ENCODE measurements at regions not wholly inside any gene's neighbourhood (a gene's known extent, or its start where the extent isn't known, plus 50 kb on each side); places are given as distances from the start of the nearest gene placed in this dataset.
"Not testable (repeated sequence)": the region's sequence is repeated elsewhere in the genome, so short reads cannot be mapped to it uniquely, and the experiment has no call there.

- no peak for DNase-seq (ENCODE audit: low spot score)
Observed at GRCh38 chr2:142323206-142323605, 192.4 kb upstream of the LRP1B start.

- no peak for DNase-seq (ENCODE audit: low spot score)
Observed at GRCh38 chr2:142321706-142322280, 191.0 kb upstream of the LRP1B start.

DNA sequence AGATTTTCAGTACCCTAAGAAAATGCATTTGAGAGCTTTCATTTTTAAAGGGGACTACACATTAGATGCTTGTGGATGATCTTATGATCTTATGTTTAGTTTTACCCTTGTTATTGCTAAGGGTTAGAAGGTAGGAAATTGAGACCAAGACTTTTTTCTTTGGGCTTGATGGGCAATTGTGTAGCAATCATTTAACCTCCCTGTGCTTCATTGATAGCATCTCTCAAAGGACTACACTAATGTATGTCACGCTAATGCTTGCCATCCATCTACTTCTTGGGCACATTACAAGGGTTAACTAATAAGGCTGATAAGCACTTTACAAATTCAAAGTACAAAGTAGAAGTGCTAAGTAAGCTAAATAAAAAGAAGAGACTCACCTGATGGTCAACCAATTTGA, 189.3 kb upstream of the LRP1B start:
- no peak for DNase-seq (ENCODE audit: low spot score)

GRCh38 chr2:142316049-142316448, 185.2 kb upstream of the LRP1B start:
- DNase-seq (ENCODE audit: low spot score): no peak

- no peak for DNase-seq (ENCODE audit: low spot score)
Observed at GRCh38 chr2:142315346-142315745, 184.5 kb upstream of the LRP1B start.

- DNase-seq (ENCODE audit: low spot score): no peak
Observed at GRCh38 chr2:142314164-142314563, 183.3 kb upstream of the LRP1B start.

DNA sequence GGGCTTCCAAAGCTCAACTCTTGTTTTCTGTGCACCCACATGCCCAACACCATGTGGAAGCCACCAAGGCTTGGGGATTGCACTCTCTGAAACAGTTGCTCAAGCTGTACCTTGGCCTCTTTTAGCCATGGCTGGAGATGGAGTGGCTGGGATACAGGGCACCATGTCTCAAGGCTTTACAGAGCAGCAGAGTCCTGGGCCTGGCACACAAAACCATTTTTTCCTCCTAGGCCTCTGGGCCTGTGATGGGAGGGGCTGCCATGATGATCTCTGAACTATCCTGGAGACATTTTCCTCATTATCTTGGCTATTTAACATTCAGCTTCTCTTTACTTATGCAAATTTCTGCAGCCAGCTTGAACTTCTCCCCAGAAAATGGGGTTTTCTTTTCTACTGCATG, 179.7 kb upstream of the LRP1B start:
- no peak for DNase-seq (ENCODE audit: low spot score)

GRCh38 chr2:142308744-142309143, 177.9 kb upstream of the LRP1B start:
- DNase-seq (ENCODE audit: low spot score): no peak

GRCh38 chr2:142307616-142308115, 176.8 kb upstream of the LRP1B start:
- no peak for DNase-seq (ENCODE audit: low spot score)

- no peak for DNase-seq (ENCODE audit: low spot score)
Observed at GRCh38 chr2:142307086-142307485, 176.3 kb upstream of the LRP1B start.

GRCh38 chr2:142306131-142306530, 175.3 kb upstream of the LRP1B start:
- DNase-seq (ENCODE audit: low spot score): no peak

DNA sequence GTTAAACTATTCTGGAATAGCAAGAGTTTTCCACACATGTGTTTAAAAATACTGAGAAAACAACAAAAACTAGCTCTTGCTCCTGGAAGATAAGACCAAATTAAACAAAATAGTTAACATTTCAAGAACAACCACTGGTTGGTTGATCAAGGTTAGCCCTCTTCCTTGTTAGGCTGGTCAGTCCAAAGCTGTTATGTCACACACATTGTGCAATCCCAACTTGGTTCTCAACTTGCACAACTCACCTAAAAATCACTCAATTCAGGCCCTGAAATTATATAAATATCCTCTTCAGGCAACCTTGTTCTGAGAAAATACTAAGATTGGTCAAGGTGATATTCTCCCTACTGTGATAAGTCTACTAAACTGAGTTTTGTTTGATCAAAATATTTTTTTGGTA, 169.7 kb upstream of the LRP1B start:
- no peak for DNase-seq (ENCODE audit: low spot score)

DNA sequence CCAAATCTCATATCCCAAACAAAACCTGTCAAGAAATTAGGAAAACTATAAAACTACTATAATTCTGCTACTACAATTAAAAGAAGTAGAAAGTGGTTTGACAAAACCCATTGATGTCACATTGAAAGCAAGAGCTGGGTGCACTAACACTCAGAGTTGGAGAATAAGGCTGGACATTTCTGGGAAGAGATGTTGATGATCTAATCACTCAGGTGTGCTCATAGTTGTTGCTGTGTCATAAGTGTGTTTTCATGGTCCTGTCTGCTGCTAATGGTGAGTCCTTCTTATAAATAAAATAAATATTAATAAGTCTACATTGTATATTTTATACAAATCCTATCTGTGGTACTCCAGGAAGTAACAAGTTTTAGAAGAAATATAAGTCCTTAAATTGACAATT, 168.2 kb upstream of the LRP1B start:
- DNase-seq (ENCODE audit: low spot score): no peak

DNA sequence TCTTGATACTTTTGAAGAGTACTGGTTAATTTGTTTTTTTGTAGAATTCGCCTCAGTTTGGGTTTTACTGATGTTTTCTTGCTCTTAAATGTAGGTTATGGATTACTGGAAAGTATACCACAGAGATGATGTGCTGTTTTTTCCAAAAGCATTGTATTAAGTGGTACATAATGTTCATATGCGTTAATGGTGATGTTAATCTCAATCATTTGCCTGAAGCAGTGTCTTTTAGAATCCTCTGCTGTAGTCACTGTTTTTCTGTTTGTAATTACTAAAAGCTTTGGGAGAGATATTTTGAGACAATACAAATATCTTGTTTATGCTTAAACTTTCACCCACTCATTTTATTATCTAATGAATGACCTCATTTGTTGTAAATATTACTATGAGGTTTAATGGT, 163.4 kb upstream of the LRP1B start:
- DNase-seq (ENCODE audit: low spot score): no peak

DNA sequence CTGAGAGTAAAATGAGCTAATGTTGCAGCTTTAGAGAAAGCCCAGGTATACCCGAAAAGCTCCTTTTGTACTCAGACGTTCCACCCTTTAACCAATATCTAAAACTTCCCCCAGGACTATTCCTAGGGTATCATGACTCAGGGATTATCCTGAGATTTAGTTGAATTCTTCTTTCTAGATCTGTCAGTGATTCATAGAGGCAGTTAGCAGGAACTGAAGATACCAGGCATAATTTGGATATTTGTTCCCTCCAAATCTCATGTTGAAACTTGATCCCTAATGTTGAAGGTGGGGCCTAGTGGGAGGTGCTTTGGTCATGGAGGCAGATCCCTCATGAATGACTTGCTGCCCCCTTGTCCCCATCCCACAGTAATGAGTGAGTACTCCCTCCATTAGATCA, 161.2 kb upstream of the LRP1B start:
- no peak for DNase-seq (ENCODE audit: low spot score)

GRCh38 chr2:142290931-142291330, 160.1 kb upstream of the LRP1B start:
- DNase-seq (ENCODE audit: low spot score): no peak

DNA sequence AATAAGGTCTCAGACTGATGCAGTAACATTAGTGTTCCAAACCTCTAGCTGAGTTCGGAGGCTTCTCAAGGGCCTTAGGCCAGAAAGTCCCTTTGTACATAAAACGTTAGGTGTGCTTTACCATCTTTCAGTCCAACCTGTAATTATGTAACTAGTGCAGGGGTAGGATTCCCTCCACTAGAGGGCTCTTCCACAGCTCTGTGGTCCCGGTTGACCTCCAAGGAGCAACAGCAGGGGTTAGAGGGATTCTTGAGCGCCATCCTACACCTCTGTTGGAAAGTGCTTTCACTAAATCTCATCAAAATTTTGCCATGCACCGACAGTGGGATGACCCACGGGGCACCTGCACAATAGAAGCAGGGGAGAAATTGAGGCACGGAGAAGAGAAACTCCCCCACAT, 155.8 kb upstream of the LRP1B start:
- DNase-seq (ENCODE audit: low spot score): peak; percentile 44

DNA sequence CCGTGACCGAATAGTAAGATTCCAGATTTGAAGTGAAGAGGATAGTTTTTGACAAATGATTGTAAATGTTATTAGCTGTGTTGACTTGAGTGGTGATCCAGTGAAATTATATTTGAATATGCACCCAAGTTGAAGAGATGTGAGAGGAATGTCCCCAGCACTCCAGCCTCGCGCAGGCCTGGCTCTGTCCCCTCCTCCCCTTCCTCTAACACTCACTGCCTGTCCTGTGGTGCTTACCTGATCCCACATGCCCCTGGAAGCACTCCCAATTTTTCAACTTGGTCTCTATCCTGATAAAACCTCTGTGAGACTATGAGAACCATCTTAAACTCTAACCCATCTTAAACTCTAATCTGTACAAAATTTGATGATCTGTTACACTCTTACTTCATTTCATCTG, 154.7 kb upstream of the LRP1B start:
- DNase-seq (ENCODE audit: low spot score): no peak

DNA sequence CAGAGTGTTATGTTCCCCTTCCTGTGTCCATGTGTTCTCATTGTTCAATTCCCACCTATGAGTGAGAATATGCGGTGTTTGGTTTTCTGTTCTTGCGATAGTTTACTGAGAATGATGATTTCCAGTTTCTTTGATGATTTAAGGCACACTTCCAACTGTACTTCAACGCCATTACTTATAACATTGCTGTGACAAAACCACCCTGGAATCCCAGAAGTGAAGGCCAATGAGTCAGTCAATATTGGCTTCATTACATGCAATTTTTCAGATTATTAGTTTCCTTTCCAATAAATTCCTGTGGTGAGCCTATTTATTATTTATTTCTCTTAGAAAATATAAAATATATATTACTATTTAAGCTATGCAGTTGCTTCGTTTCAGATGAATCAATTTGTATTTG, 153.5 kb upstream of the LRP1B start:
- not testable (repeated sequence) for DNase-seq (ENCODE audit: low spot score)

GRCh38 chr2:142280831-142281230, 150.0 kb upstream of the LRP1B start:
- no peak for DNase-seq (ENCODE audit: low spot score)

DNA sequence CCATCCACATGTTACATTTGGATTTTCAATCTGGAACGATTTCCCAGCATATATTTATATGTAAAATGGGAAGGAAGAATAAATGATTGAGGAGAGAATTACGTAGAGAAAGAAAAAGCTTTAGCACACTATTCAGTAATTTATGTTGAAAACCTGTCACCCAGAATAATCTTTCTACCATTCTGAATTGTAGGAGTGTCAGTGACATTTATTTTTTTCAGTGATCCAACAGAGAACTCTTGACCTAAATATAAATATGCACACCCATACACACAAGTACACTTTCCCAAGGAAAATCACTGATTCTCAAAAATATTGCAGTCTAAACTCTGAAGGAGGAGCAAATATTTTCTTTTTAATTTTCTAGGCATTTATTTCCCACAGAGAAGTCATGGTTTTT, 140.2 kb upstream of the LRP1B start:
- no peak for DNase-seq (ENCODE audit: low spot score)

DNA sequence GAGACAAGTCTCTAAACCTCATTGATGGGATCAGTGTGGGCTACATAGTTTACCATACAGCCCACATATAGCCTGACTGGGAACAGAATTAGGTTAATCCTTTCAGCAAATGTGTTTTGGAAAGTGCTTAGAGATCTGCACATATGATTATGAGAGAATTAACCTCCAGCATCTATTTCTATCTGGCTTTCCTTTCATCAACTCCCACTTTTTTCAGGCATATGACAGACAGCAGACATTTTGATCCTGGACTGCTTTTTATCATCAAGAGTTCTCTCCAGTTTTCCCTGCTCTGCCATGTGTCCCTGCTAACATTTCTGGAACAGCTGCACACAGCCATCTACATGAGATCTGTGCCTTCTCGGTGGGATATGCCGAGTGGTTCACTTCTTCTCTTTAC, 139.5 kb upstream of the LRP1B start:
- DNase-seq (ENCODE audit: low spot score): no peak

DNA sequence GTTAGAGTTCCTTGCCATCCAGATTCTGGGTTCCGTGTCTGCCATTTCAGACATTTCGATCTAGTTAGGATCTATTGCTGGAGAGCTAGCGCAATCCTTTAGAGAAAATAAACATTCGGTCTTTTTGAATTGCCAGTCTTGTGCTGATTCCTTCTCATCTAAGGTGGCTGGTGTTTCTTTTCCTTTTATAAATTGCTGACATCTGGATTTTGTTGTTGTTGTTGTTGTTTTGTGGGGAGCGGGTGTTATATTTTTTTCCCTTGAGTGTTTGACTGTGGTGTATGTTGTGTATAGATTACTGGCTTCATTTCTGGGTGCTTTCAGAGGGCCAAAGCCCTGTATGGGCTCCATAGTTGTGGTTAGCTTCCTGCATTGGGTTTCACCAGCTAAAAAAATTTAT, 128.5 kb upstream of the LRP1B start:
- DNase-seq (ENCODE audit: low spot score): no peak

DNA sequence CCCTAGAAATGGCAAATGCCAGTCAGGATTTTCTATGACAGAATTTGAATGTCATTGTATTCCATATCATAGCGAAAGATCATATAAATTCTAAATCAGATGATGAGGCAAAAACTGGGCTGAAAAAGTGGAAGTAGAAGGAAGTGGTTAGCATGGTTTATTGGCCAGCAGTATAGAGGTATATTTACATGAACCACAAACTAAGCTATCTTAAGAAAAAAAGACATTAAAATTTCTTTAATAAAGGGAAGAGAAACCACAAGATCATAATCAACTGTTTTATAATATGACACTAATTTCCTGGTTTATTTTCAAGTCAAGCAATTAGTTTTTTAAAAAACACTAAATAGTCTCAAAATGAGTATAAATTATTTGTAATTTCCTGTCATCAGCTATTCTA, 123.2 kb upstream of the LRP1B start:
- no peak for DNase-seq (ENCODE audit: low spot score)

- no peak for DNase-seq (ENCODE audit: low spot score)
Observed at GRCh38 chr2:142241016-142241415, 110.2 kb upstream of the LRP1B start.
